ENCODE measurements at regions not wholly inside any gene's neighbourhood (a gene's known extent, or its start where the extent isn't known, plus 50 kb on each side); places are given as distances from the start of the nearest gene placed in this dataset.

GRCh38 chr4:174398728-174399127 lies 115.0 kb downstream of the CEP44 start:
- no peak overlapping the region for H3K27ac ChIP-seq
- no peak overlapping the region for H3K4me3 ChIP-seq
- no peaks in the 10 kb centered on the region for H3K36me3 ChIP-seq
- no peaks in the 10 kb centered on the region for H3K4me1 ChIP-seq
- DNase-seq (ENCODE audit: low spot score in 2 of 2): no peak
- H3K9me3 ChIP-seq: no peaks in the 10 kb centered on the region
- no peak for TF ChIP-seq EP300 (IDR thresholded peaks at IDR 0.05)
- TF ChIP-seq, protein P1, sequence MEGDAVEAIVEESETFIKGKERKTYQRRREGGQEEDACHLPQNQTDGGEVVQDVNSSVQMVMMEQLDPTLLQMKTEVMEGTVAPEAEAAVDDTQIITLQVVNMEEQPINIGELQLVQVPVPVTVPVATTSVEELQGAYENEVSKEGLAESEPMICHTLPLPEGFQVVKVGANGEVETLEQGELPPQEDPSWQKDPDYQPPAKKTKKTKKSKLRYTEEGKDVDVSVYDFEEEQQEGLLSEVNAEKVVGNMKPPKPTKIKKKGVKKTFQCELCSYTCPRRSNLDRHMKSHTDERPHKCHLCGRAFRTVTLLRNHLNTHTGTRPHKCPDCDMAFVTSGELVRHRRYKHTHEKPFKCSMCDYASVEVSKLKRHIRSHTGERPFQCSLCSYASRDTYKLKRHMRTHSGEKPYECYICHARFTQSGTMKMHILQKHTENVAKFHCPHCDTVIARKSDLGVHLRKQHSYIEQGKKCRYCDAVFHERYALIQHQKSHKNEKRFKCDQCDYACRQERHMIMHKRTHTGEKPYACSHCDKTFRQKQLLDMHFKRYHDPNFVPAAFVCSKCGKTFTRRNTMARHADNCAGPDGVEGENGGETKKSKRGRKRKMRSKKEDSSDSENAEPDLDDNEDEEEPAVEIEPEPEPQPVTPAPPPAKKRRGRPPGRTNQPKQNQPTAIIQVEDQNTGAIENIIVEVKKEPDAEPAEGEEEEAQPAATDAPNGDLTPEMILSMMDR (IDR thresholded peaks at IDR 0.05): no peak
- no peak for TF ChIP-seq POLR2A (IDR thresholded peaks at IDR 0.05)
- no peaks in the 10 kb centered on the region for H3K27me3 ChIP-seq
- WGBS, 2 donors: 49 to 56% methylated on average over 2 of the region's 2 CpGs

- Histone ChIP-seq H3K4me3 (no peak overlapping the region), H3K36me3 (no peaks in the 10 kb centered on the region), H3K9me3 (no peaks in the 10 kb centered on the region), H3K27me3 (no peaks in the 10 kb centered on the region), H3K27ac (no peak overlapping the region), H3K4me1 (no peaks in the 10 kb centered on the region)
- TF ChIP-seq, protein P1 (IDR thresholded peaks at IDR 0.05): no peak
- TF ChIP-seq EP300 (IDR thresholded peaks at IDR 0.05) (no peak), POLR2A (IDR thresholded peaks at IDR 0.05) (no peak)
- WGBS, 2 donors: 44 to 64% methylated on average over 3 of the region's 3 CpGs
- no peak for DNase-seq (ENCODE audit: low spot score in 2 of 2)
Observed at GRCh38 chr4:174397366-174398155, 113.8 kb downstream of the CEP44 start.

- H3K36me3 ChIP-seq: no peaks in the 10 kb centered on the region
- H3K27ac ChIP-seq: no peak overlapping the region
- no peaks in the 10 kb centered on the region for H3K27me3 ChIP-seq
- WGBS, 2 donors: 58 to 71% methylated on average over 5 of the region's 5 CpGs
- no peak for DNase-seq (ENCODE audit: low spot score in 2 of 2)
- no peaks in the 10 kb centered on the region for H3K4me1 ChIP-seq
- H3K9me3 ChIP-seq: no peaks in the 10 kb centered on the region
- no peak overlapping the region for H3K4me3 ChIP-seq
- TF ChIP-seq EP300 (IDR thresholded peaks at IDR 0.05) (no peak), POLR2A (IDR thresholded peaks at IDR 0.05) (no peak)
- TF ChIP-seq, protein P1 (IDR thresholded peaks at IDR 0.05): no peak
Observed at GRCh38 chr4:174396599-174397110, 112.9 kb downstream of the CEP44 start.

DNA sequence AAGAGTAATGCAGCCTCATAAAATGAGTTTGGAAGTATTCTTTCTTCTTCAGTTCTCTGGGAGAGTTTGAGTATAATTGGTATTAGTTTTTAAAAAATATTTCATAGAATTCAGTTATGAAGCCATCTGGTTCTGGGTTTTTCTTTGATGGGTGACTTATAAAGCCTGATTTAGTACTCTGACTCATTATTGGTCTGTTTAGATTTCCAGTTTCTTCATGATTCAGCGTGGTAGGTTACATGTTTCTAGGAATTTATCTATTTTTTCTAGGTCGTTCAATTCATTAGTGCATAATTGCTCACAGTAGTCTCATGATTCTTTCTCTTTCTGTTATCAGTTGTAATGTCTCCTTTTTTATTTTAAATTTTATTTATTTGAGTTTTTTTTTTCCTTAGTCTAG lies 111.2 kb downstream of the CEP44 start:
- H3K27me3 ChIP-seq: no peaks in the 10 kb centered on the region
- 71 to 74% methylated on average over 2 of the region's 2 CpGs for WGBS, 2 donors

GRCh38 chr4:174389439-174389838 lies 105.7 kb downstream of the CEP44 start:
- Histone ChIP-seq H3K4me3 (no peak overlapping the region), H3K4me1 (peaks cover 0 to 8% (median 0%) of the 10 kb centered on the region in 4 donors), H3K27ac (no peak overlapping the region), H3K27me3 (no peaks in the 10 kb centered on the region), H3K36me3 (no peaks in the 10 kb centered on the region), H3K9me3 (no peaks in the 10 kb centered on the region)
- WGBS, 2 donors: 73 to 78% methylated on average over 1 of the region's 1 CpG
- no peak for DNase-seq (ENCODE audit: low spot score in 2 of 2)
- TF ChIP-seq, protein P1 (IDR thresholded peaks at IDR 0.05): no peak
- TF ChIP-seq EP300 (IDR thresholded peaks at IDR 0.05) (no peak), POLR2A (IDR thresholded peaks at IDR 0.05) (no peak)

More for the DNA sequence above, 111.2 kb downstream of the CEP44 start:
- Histone ChIP-seq H3K9me3 (no peaks in the 10 kb centered on the region), H3K36me3 (no peaks in the 10 kb centered on the region), H3K4me3 (no peak overlapping the region), H3K27ac (no peak overlapping the region), H3K4me1 (no peaks in the 10 kb centered on the region)
- TF ChIP-seq, protein P1 (IDR thresholded peaks at IDR 0.05): no peak
- TF ChIP-seq POLR2A (IDR thresholded peaks at IDR 0.05) (no peak), EP300 (IDR thresholded peaks at IDR 0.05) (no peak)
- DNase-seq (ENCODE audit: low spot score in 2 of 2): no peak

Data from tibial nerve (tissue), 4 donors.